ENCODE measurements at regions not wholly inside any gene's neighbourhood (a gene's known extent, or its start where the extent isn't known, plus 50 kb on each side); places are given as distances from the start of the nearest gene placed in this dataset.

GRCh38 chr11:110910384-110910783 is 198.1 kb upstream of the ARHGAP20 start:
- no peak for ATAC-seq
- in situ Hi-C loops (cut with HindIII; ENCODE audit: low pct_unique_long_range_greater_than_20kb, low sequenced_read_pairs) = no loop called here
- no peaks in the 10 kb centered on the region for H3K27me3 ChIP-seq (ENCODE audit: control insufficient read depth, insufficient read depth, low read length)

GRCh38 chr11:110909336-110909735 is 197.1 kb upstream of the ARHGAP20 start:
- in situ Hi-C loops (cut with HindIII; ENCODE audit: low pct_unique_long_range_greater_than_20kb, low sequenced_read_pairs) (no loop called here), intact Hi-C loops (cut with micrococcal nuclease; ENCODE audit: unreplicated experiment) (no loop called here)
- POLR2A ChIA-PET = no interaction called here
- Histone ChIP-seq H3K4me1 (ENCODE audit: control insufficient read depth, insufficient read depth, low read length) (no peaks in the 10 kb centered on the region), H3K4me3 (ENCODE audit: low read depth in 2 of 2, low read length in 2 of 2) (no peak overlapping the region), H3K27me3 (ENCODE audit: control insufficient read depth, insufficient read depth, low read length) (no peaks in the 10 kb centered on the region), H3K27ac (ENCODE audit: low read length) (no peak overlapping the region), H3K9me3 (ENCODE audit: control insufficient read depth, insufficient read depth, low read depth, low read length) (no peaks in the 10 kb centered on the region), H3K36me3 (ENCODE audit: control insufficient read depth, insufficient read depth, low read length) (no peaks in the 10 kb centered on the region)
- ATAC-seq (no peak), DNase-seq (ENCODE audit: low read depth, low spot score) (no peak)
- BruUV-seq (replicated peaks) = no TSS peak
- TF ChIP-seq REST (IDR thresholded peaks at IDR 0.05; ENCODE audit: insufficient read depth in 1 of 2, low read depth in 2 of 2, low read length in 1 of 2) (no peak), SIN3A (IDR thresholded peaks at IDR 0.05; ENCODE audit: borderline replicate concordance, insufficient read depth, low read depth, low read length) (no peak), POLR2AphosphoS5 (IDR thresholded peaks at IDR 0.05; ENCODE audit: low read depth, low read length) (no peak), TCF7L2 (IDR thresholded peaks at IDR 0.05; ENCODE audit: low read depth, low read length) (no peak)
- TF ChIP-seq, protein P1, sequence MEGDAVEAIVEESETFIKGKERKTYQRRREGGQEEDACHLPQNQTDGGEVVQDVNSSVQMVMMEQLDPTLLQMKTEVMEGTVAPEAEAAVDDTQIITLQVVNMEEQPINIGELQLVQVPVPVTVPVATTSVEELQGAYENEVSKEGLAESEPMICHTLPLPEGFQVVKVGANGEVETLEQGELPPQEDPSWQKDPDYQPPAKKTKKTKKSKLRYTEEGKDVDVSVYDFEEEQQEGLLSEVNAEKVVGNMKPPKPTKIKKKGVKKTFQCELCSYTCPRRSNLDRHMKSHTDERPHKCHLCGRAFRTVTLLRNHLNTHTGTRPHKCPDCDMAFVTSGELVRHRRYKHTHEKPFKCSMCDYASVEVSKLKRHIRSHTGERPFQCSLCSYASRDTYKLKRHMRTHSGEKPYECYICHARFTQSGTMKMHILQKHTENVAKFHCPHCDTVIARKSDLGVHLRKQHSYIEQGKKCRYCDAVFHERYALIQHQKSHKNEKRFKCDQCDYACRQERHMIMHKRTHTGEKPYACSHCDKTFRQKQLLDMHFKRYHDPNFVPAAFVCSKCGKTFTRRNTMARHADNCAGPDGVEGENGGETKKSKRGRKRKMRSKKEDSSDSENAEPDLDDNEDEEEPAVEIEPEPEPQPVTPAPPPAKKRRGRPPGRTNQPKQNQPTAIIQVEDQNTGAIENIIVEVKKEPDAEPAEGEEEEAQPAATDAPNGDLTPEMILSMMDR (IDR thresholded peaks at IDR 0.05) = no peak
- CTCF ChIA-PET = no interaction called here

More at GRCh38 chr11:110910384-110910783, 198.1 kb upstream of the ARHGAP20 start:
- no peaks in the 10 kb centered on the region for H3K4me1 ChIP-seq (ENCODE audit: control insufficient read depth, insufficient read depth, low read length)
- intact Hi-C loops (cut with micrococcal nuclease; ENCODE audit: unreplicated experiment) = no loop called here
- TF ChIP-seq POLR2AphosphoS5 (IDR thresholded peaks at IDR 0.05; ENCODE audit: low read depth, low read length) = no peak
- H3K36me3 ChIP-seq (ENCODE audit: control insufficient read depth, insufficient read depth, low read length) = no peaks in the 10 kb centered on the region
- ChIA-PET CTCF (no interaction called here), POLR2A (interaction anchor here (0.6 kb wide), 1 partner anchor 11 kb away, joined by 3 read pairs; no protein-coding TSS in a partner anchor)
- no peak overlapping the region for H3K4me3 ChIP-seq (ENCODE audit: low read depth in 2 of 2, low read length in 2 of 2)
- H3K9me3 ChIP-seq (ENCODE audit: control insufficient read depth, insufficient read depth, low read depth, low read length) = no peaks in the 10 kb centered on the region
- DNase-seq (ENCODE audit: low read depth, low spot score) = no peak
- no TSS peak for BruUV-seq (replicated peaks)
- no peak overlapping the region for H3K27ac ChIP-seq (ENCODE audit: low read length)

DNA sequence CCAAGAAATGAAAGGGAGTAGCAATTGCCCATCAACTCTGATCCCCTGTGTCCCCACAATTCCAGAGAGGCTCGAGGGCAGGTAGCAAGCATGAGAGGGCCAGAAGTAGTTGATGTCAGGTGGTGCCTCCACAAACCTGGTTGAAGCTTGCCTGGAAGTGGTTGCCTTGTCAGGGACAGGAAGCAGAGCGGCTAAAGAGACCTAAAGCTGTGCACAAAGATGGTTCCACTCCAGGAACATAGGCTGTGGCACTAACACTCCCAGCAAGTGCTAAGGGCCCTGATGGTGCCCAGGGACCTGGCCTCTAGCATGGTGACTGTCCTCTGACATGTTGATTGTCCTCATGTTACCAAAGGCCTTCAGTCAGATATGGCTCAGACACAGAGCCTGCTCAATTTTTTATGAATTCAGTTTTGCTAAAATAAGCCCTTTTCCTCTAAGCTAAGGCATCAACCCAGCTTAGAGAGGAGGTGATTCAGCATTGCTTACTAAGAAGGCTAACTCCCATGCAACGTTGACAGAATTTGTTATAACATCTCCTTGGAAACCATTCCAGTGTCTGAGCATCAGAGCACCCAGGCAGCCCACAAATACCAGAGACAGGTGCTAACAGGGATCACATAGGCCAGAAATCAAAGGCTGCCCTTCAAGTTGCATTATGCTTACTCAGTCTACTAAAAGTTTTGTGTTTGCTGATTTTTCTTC is 196.3 kb upstream of the ARHGAP20 start:
- no TSS peak for BruUV-seq (replicated peaks)
- H3K4me3 ChIP-seq (ENCODE audit: low read depth in 2 of 2, low read length in 2 of 2) = no peak overlapping the region
- ATAC-seq = no peak
- H3K27ac ChIP-seq (ENCODE audit: low read length) = no peak overlapping the region
- CTCF ChIA-PET = no interaction called here
- no peak for DNase-seq (ENCODE audit: low read depth, low spot score)
- POLR2A ChIA-PET = no interaction called here
- H3K4me1 ChIP-seq (ENCODE audit: control insufficient read depth, insufficient read depth, low read length) = no peaks in the 10 kb centered on the region
- no peaks in the 10 kb centered on the region for H3K9me3 ChIP-seq (ENCODE audit: control insufficient read depth, insufficient read depth, low read depth, low read length)
- H3K27me3 ChIP-seq (ENCODE audit: control insufficient read depth, insufficient read depth, low read length) = no peaks in the 10 kb centered on the region
- TF ChIP-seq, protein P1 (IDR thresholded peaks at IDR 0.05) = no peak
- TF ChIP-seq REST (IDR thresholded peaks at IDR 0.05; ENCODE audit: insufficient read depth in 1 of 2, low read depth in 2 of 2, low read length in 1 of 2) = no peak
- TF ChIP-seq POLR2AphosphoS5 (IDR thresholded peaks at IDR 0.05; ENCODE audit: low read depth, low read length) = no peak
- TF ChIP-seq TCF7L2 (IDR thresholded peaks at IDR 0.05; ENCODE audit: low read depth, low read length) = no peak
- no peak for TF ChIP-seq SIN3A (IDR thresholded peaks at IDR 0.05; ENCODE audit: borderline replicate concordance, insufficient read depth, low read depth, low read length)
- intact Hi-C loops (cut with micrococcal nuclease; ENCODE audit: unreplicated experiment) (no loop called here), in situ Hi-C loops (cut with HindIII; ENCODE audit: low pct_unique_long_range_greater_than_20kb, low sequenced_read_pairs) (no loop called here)
- no peaks in the 10 kb centered on the region for H3K36me3 ChIP-seq (ENCODE audit: control insufficient read depth, insufficient read depth, low read length)
